ENCODE measurements at regions not wholly inside any gene's neighbourhood (a gene's known extent, or its start where the extent isn't known, plus 50 kb on each side); places are given as distances from the start of the nearest gene placed in this dataset.

DNA sequence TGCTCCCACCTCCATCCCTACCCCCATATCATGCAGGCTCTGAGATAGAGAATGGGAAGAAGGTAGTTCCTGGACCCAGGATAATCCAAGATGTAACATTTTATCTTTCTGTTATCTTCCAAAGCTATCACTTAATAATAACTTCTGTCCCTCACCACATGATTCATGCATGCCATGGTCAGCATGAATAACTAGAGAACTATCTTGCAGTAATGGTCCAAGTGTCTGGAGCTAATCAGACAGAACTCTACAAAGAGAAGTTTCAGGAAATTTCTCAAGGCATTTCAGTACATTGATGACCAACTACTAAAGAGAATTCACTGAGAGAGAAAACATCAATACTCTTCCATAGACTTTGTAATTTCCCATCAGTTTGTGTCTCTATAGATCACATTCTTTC lies 1469.7 kb upstream of the PIK3C3 start:
- DNase-seq = no peak

- no peak for DNase-seq
Measured at GRCh38 chr18:40473221-40474029, 1481.6 kb upstream of the PIK3C3 start.

- no peak for DNase-seq
Measured at GRCh38 chr18:40470723-40471122, 1484.3 kb upstream of the PIK3C3 start.

GRCh38 chr18:40469851-40470250 lies 1485.2 kb upstream of the PIK3C3 start:
- DNase-seq = peak; percentile 13 to 25

GRCh38 chr18:40469316-40469715 lies 1485.7 kb upstream of the PIK3C3 start:
- DNase-seq = no peak

DNA sequence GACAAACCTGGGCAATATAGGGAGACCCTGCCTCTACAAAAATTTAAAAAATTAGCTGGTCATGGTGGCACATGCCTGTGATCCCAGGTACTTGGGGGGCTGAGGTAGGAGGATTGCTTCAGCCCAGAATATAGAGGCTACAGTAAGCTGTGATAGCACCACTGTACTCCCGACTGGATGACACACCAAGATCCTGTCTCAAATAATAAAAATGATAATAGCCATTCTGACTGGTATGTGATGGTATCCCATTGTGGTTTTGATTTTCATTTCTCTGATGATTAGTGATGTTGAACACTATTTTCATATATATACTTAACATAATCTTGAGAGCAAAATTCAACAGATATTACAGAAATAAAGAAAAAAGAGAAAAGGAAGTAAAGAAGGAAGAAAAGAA lies 1491.0 kb upstream of the PIK3C3 start:
- DNase-seq = no peak

- no peak for DNase-seq
Measured at GRCh38 chr18:40453903-40454302, 1501.1 kb upstream of the PIK3C3 start.

GRCh38 chr18:40452599-40452998 lies 1502.4 kb upstream of the PIK3C3 start:
- DNase-seq = no peak

- no peak for DNase-seq
Measured at GRCh38 chr18:40450751-40451150, 1504.3 kb upstream of the PIK3C3 start.

GRCh38 chr18:40447820-40448219 lies 1507.2 kb upstream of the PIK3C3 start:
- no peak for DNase-seq

DNA sequence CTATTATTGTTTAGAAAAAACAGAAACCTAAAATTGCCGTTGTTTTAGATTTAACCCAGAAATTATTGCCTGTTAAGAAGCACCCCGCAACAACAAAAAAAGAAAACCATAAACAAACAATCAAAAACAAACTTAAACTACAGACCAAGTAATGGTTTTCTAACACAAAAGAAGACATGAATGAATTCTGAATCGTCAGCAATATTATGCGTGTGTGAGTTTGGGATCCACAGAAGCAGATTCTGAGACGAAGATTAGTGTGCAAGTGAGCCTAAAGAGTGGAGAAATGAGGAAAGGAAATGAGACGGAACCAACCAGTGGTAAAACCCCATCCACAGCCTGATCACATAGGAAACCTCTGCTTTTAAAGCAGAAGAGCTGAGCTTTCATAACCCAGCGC lies 1514.9 kb upstream of the PIK3C3 start:
- no peak for DNase-seq

- no peak for DNase-seq
Measured at GRCh38 chr18:40437517-40437916, 1517.5 kb upstream of the PIK3C3 start.

DNA sequence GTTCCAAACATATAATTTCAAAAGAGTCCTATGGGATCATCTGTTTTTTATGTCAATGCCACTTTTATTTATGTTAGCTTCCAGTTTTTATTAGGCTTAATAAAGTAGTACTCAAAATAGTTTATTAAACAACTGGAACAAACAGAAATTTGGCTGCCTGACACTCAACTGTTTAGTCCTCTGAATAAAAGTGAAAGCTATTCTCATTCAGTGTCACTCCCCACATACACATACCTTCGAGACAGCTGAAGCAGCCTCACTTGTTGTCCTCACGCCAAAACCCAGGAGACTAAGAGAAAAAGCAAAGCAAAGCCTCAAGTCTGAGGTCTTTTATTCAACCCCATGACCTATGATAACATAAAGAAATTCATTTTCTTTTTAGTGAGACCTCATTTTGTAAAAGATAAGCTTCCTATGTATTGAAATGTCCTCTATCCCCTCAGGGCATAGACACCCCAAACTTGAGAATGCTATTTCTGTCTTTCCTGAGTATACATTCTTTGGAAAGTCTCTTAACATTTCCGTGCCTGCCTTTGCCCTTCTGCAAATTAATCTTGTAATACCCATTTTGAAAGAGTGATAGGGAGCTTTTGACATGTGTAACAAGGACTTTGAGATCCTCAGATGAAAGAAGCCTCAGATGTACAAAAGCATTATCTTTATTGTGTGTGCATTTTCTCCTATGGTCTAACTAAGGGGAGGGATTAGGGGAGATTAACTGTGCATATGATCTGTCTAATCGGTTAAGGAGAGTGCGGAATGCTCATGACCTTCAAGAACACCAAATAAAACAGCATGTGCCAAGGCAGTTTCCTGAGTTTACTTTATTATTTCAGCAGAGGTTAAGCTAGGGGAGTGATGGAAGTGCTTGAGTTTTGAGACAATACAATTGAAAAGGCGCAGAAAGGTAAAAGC lies 1523.7 kb upstream of the PIK3C3 start:
- DNase-seq = no peak

DNA sequence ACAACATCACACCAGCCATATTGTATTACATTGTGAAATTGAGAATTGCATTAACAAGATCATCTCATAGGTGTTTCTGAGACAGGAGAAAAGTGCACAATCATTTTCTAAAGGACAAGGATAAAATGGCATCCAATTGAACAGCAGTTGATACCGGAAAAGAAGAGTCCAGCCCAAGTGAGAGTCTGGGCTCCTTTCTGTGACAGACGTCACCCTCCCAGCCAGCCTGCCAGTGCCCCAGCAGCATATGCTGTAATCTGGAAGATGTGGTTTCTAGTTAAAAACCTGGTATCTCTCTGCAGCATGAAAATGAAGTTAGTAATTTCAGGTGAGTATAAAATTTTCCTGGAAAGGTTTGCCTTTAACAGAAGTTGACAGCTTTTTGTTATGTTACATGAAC lies 1531.7 kb upstream of the PIK3C3 start:
- DNase-seq = no peak

- DNase-seq = no peak
Measured at GRCh38 chr18:40420675-40421074, 1534.4 kb upstream of the PIK3C3 start.

GRCh38 chr18:40417501-40417900 lies 1537.5 kb upstream of the PIK3C3 start:
- no peak for DNase-seq

DNA sequence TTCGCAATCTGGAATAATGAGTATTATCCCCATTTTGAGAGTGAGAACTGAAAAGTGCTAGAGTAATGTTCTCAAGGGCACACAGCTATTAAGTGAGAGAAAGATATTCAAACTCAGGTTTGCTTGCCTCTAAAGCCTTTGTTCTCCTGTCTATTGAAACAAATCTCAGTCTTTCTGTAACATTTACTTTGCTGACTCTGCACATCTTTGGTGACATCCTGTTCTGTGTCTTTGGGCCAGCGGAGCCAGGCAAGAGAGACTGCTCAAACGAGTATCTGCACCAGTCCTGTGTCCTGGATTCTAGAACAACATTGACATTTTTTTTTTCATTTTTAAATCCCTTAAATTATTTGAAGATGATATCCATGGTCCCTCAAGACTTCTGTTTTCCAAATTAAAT lies 1539.2 kb upstream of the PIK3C3 start:
- DNase-seq = no peak

DNA sequence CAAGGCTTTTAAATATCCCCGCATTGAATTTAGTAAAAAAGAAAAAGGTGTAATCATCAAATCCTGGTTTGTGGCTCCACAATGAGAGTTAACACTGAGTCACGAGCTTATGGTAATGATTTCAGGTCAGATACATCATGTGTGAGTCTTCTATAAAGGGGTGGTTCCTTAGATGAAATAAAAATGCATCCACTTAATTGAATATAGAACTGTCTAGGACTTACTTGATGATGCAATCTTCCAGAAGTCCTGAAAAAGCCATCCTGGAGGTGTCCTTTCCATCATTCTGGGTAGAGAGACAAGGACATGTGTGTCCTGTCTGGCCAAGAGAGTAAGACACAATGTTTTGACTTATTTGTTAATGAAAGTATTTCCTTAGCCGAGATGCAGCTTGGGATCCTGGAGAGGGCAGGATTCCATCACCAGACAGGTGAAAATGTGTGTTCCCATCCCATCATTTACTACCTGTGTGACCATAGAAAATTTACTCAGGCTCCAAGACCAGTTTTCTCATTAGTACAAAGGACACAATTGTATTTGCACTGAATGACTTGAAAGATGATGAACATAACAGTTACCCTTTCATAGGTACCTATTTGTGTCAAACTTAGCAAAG lies 1539.8 kb upstream of the PIK3C3 start:
- DNase-seq = no peak

GRCh38 chr18:40414155-40414754 lies 1540.8 kb upstream of the PIK3C3 start:
- no peak for DNase-seq

DNA sequence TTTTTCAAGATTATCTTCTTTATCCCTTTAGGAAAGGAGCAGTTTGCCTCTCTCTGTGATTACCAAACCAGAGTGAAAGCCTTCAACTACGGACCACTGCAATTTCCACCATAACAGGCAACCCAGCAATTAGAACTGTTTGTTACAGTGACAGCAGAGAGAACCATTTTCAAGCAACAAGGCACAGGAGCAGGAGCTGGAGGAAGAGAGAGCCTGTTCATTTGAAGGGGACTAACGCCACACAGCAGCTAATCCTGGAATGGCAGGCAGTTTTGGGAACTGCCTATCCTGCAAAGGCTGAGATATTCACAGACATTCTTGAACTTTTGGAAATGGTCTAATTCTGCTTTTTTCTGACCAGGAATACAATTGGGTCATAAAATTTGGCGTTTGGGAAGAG lies 1541.9 kb upstream of the PIK3C3 start:
- DNase-seq = no peak

GRCh38 chr18:40412410-40412809 lies 1542.6 kb upstream of the PIK3C3 start:
- no peak for DNase-seq

DNA sequence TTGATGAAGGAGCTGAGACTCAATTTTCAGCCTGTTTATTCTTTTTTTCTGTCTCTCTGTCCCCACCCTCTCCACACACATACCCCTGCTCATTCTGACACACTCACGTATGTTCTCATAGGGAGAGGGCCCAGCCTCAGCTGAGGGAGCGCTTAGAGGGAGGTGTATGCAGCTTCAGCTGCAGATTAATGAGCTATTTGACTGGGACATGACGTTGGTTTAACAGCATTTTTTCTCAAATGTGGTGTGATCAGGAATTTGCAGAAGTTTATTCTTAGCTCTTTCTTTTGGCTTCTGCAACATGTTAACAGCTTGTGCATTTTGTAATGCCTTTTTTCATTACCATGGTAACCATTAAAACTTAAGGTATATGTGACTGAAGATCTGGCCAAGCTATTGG lies 1547.1 kb upstream of the PIK3C3 start:
- DNase-seq = no peak

DNA sequence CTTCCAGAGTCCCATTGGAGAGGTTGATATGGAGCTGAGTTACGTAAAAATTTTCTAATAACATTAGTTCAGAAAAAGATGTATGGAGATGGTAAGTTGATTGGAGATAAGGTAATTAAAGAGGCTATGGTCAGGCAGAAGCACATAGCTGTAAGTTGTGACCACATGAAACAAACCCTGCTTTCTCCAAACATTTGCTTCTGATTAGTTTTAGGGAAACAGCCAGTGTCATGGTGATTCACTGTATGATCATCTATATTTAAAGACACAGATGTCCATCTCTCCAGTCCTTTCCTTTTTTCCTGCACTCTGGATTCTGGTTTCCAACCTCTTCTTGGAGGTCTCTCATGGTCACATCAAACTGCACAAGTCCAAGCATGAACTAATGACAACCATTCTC lies 1550.8 kb upstream of the PIK3C3 start:
- no peak for DNase-seq

Measured in cerebellar nuclear complex (tissue), 1 donor.